HG03571 (cell line): ENCODE measurements at regions not wholly inside any gene's neighbourhood (a gene's known extent, or its start where the extent isn't known, plus 50 kb on each side); places are given as distances from the start of the nearest gene placed in this dataset.
"Not testable (repeated sequence)": the region's sequence is repeated elsewhere in the genome, so short reads cannot be mapped to it uniquely, and the experiment has no call there.

Source experiments
- ATAC-seq: cut with Tn5 transposase; IDR thresholded peaks from one replicate; pipeline ENCODE4 v1.9.1; 2021; ENCODE audit not compliant: unreplicated experiment

DNA sequence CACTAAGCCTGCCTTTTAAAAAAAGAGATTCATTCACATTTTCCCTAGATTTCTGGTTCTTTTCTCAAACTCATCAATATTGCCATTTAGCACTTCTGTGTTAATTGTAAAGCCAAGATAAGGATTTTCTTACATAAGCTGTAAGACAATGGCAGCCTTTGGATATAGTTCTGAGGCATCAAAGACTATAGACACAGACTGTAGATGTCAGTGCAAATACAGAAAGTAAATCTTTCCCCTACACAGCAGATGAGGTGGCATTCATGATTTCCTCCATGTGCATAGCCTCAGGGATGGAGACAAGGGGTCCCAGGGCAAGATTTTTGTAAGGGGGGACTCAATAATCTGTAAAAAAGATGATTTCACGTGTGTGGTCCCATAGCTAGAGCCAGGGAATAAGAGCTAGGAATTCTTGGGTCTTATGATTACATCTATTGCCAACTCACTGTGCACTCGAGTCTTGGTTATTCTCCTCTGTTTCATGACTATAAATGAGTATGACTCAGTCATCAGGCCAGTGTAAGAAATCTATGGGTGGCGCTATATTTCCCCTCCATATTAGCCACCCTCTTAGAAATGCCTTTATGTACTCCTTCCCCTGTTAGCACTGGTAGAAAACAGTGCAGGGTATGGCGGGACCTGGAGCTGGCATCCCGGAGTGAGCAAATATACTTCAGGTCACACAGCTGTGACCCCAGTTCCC, 207.5 kb downstream of the EXOC5 start:
- ATAC-seq: no peak

DNA sequence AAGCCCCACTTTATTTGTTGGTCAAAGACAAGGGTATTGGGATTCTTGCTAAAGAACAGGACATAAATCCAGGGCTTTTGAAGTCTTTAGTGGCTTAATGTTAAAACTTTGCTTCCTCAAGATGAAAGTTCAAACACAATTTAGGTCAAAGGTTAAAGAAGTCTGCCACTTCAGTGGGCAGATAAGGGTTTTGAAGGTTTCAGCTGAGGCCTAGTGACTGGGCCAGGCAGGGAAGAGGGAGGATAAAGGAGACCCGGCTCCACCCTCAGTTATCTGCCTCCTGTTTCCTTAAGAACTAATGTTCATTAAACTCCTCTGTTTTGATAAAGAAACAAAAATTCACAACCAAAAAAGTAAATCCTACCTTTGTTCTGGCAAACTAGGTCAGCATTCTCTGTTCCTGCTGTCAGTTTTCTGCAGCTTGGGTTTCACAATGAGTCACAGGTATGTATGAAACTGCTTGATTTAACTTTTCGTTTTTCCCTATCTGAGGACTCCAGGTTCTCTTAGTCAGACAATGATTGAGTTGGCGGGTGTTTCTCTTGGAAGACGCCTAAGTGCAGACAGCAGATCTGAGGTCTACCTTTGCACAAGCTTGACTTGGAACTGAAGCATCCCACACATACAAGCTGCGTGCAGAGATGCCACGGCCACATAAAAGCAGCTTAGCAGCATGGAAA, 208.3 kb downstream of the EXOC5 start:
- peak; percentile 93 for ATAC-seq

- no peak for ATAC-seq
These were observed 210.4 kb downstream of the EXOC5 start for GRCh38 chr14:57058319-57058718.

DNA sequence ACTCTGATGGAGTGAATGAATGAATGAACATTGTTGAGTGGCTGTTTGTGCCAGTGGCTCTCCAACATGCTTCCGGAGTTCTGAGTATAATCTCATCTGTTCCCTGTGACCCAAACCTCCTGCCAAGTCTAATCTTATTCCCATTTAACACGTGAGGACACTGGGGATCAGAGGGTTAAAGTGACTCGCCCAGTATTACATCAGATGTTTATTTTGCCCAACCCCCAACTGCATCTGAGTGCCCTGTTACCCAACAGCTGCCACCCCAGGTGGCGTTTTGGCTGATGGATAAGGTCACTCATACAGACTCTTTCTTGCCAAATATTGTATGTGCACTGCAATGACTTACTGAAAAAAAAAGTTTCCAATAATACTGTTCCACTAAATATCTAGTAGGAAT, 210.9 kb downstream of the EXOC5 start:
- no peak for ATAC-seq

- ATAC-seq: not testable (repeated sequence)
These were observed 212.2 kb downstream of the EXOC5 start for GRCh38 chr14:57056522-57056921.

DNA sequence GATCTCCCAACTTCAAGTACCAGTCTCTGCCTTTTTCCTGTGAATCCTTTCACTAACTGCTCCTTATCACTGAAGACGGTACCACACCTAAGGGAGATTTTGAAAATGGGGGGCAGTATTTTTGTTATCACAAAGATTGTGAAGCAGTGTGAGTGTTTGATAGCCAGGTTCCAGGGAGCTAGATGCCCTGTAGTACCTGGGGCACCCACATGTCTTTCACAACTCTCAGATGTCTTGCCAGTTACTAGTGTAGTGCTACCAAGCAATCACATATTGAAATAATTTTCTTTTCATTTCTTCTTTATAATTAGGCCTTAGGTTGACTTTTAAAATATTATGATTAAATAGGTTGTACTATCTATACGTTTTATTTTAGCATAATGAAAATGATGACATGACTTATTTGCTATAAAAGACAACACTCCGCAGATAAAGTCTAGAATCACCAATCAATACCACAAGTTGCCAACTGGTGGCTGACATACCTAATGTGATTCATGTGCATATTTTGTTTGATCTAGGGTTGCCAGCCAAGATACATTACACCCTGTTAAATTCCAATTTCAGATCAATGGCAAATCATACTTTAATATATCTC, 215.9 kb downstream of the EXOC5 start:
- no peak for ATAC-seq

DNA sequence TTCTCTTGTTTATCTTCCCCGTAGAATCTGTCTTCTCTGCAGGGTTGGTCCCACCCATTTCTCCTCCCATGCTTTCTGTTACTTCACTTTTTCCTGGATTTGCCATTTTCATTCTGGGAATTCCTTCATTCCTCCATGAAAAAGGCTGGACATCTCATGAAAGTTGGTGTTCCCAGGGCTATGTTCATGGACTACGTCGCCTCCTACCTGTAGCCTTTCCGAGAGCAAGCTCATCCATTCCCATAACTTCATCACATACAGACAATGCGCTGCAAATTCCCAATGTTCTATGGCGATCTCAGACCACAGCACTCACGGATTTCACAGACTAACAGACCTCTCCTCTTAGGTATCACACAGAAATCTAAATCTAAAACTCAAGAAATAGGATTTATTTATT, 217.1 kb downstream of the EXOC5 start:
- no peak for ATAC-seq

DNA sequence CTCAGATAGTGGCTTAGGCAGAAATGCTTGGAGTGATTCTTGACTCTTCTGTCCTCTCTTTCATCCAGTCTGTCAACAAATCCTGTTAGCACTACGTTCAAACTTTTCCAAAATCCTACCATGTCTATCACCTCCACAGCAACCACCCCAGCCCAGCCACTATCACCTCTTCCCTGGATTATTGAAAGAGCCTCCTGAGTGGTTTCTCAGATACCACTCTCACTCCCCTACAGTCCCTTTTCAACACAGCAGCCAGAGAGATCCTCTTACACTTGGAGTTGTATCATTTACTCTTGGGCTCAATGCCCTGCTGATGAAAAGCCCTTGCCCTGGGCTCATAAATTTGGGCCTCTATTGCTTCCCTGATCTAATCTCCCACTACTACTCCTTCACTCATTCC, 218.9 kb downstream of the EXOC5 start:
- ATAC-seq: no peak

- ATAC-seq: no peak
These were observed 222.5 kb downstream of the EXOC5 start for GRCh38 chr14:57046175-57046574.

DNA sequence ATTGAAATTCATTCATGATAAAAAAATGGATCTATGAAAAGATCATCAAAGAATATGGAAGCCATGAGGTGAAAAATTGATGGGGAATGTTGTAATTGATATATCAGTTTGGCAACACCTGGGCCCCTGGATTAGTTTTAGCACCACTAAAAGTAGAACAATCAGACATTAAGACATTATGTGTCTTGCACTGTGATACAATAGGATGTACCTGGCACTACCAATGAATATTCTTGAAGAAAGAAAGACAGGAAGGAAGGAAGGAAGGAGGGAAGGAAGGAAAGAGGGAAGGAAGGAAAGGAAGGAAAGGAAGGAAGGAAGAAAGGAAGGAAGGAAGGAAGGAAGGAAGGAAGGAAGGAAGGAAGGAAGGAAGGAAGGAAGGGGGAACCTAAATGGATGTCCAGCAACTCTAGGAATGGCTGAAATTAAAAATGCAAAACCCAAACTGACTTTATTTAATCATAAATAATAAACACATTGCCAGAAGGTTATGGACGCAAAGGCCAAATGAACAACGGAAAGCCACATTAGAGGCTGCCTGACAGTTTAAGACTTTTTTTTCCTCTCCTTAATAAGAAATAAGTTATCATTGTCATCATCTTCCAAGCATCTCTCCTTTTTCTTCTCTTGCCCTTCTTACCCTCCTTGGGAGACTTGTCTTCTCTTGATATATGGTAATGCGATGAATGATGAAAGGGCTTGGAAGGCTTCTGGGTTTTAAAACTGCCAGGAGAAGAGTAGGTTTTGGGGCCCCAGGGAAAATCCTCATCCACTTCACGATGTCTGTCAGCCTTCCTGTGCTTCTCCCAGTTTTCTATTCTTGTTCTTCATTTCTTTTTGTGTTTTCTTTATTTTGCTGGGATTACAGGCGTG, 224.4 kb downstream of the EXOC5 start:
- ATAC-seq: not testable (repeated sequence)

- no peak for ATAC-seq
These were observed 228.4 kb upstream of the OTX2 start for GRCh38 chr14:57038689-57039088.

- ATAC-seq: no peak
These were observed 221.2 kb upstream of the OTX2 start for GRCh38 chr14:57031474-57031873.

DNA sequence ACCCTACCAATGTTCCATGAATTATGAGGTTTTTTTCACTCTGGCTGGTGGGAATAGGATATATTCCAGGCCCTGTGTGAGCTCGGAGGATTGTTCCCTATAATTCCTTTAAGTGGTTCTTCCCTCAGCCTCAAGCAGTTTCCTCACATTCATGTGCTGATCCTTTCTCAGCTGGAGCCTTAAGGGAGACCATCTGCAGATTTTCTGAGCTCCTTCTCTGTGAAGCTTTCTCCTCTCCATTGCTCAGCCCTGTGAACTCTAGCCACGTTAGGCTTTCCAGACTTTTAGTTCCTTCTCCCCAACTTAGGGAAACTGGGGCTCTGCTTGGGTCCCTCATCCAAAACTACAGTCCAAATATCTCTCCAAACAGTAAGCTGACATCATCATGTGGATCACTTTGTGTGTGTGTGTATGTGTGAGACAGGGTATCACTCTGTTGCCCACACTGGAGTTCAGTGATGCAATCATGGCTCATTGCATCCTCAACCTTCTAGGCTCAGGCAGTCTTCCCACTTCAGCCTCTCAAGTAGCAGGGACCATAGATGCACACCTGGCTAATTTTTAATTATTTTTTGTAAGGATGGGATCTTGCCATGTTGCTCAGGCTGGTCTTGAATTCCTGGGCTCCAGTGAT, 219.5 kb upstream of the OTX2 start:
- ATAC-seq: no peak

DNA sequence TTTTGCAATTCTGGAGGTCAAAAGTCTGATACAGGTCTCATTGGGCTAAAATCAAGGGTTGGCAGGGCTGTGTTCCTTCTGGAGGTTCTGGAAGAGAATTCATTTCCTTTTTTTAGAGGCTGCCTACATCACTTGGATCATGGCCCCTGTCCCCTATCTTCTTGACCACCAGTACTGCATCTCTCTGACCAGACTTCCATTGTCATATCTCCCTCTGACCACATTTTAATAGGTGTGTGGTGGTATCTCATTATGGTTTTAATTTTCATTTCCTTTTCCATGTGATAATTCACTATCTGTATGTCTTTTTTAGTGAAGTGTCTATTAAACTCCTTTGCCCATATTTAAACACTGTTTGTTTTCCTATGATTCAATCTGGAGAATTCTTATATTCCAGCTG, 215.2 kb upstream of the OTX2 start:
- ATAC-seq: no peak

- ATAC-seq: no peak
These were observed 212.3 kb upstream of the OTX2 start for GRCh38 chr14:57022608-57023007.

- no peak for ATAC-seq
These were observed 207.8 kb upstream of the OTX2 start for GRCh38 chr14:57018065-57018464.

DNA sequence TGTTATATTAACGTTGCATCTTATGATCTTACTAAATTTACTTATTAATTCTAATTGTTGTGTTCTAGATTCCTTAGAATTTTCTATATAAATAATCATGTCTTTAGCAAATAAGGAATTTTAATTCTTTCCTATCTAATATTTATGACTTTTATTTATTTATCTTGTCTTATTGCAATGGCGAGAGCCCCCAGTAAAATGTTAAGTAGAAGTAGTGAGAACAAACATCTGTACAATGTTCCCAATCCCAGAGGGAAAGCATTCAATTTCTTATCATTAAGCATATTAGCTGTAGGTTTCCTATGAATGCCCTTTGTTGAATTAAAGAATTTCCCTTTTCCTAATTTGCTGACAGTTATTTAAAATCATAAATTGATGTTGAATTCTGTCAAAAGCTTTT, 203.7 kb upstream of the OTX2 start:
- no peak for ATAC-seq

- no peak for ATAC-seq
These were observed 199.6 kb upstream of the OTX2 start for GRCh38 chr14:57009585-57010515.

GRCh38 chr14:57008534-57008933, 198.3 kb upstream of the OTX2 start:
- no peak for ATAC-seq

DNA sequence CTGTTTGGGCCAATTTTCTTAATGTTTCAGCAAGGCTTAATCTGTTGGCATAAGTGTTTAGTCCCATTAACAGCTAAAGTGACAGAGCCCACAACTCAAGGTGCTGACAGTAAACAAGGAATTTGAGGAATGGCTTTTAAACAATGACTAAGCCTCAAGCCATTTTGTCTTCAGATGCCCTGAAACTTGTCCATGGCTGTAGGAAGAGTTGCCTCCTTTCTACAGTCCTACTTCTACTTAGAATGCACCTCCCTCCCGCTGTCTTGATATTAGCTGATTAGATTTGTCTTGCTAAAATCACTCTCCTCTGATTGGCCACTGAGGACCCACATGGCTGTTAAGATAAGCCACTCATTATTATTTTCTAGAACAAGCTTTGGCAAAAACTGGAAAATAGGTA, 188.4 kb upstream of the OTX2 start:
- ATAC-seq: no peak
